ENCODE measurements at regions not wholly inside any gene's neighbourhood (a gene's known extent, or its start where the extent isn't known, plus 50 kb on each side); places are given as distances from the start of the nearest gene placed in this dataset.

- TF ChIP-seq POLR2A (IDR thresholded peaks at IDR 0.05; ENCODE audit: low read depth, low read length), result no peak
- no peak for TF ChIP-seq POLR2AphosphoS5 (IDR thresholded peaks at IDR 0.05; ENCODE audit: low read depth, low read length)
Observed at GRCh38 chr6:127022302-127022701, 96.2 kb upstream of the RSPO3 start.
